NT2/D1 (cell line): ENCODE measurements at regions not wholly inside any gene's neighbourhood (a gene's known extent, or its start where the extent isn't known, plus 50 kb on each side); places are given as distances from the start of the nearest gene placed in this dataset.
"Not testable (repeated sequence)": the region's sequence is repeated elsewhere in the genome, so short reads cannot be mapped to it uniquely, and the experiment has no call there.

Experiments
- DNase-seq: peaks from one replicate; pipeline ENCODE4 v3.0.0-alpha.2; 2011; ENCODE audit warnings: low read depth, low spot score
- H3K27me3 ChIP-seq: 2 replicates; pipeline ENCODE4 v1.6.0; 2011; ENCODE audit warnings: mild to moderate bottlenecking; ENCODE audit not compliant: insufficient read length, insufficient read depth
- H3K36me3 ChIP-seq: 2 replicates; pipeline ENCODE4 v1.6.1; 2011; ENCODE audit warnings: mild to moderate bottlenecking, low read length, mixed read lengths; ENCODE audit not compliant: insufficient read depth, insufficient read length
- H3K4me1 ChIP-seq: 2 replicates; pipeline ENCODE4 v1.5.1; 2011; ENCODE audit not compliant: insufficient read depth, insufficient read length
- H3K4me3 ChIP-seq: 2 replicates; pipeline ENCODE4 v1.5.1; 2011; ENCODE audit warnings: low read depth; ENCODE audit not compliant: insufficient read length
- H3K9ac ChIP-seq: 2 replicates; pipeline ENCODE4 v1.6.0; 2011; ENCODE audit warnings: low read depth; ENCODE audit not compliant: insufficient read length
- H3K9me3 ChIP-seq: 2 replicates; pipeline ENCODE4 v1.5.1; 2011; ENCODE audit warnings: mild to moderate bottlenecking, low read length; ENCODE audit not compliant: insufficient read depth
- SUZ12 ChIP-seq: IDR thresholded peaks from 2 replicates; pipeline ENCODE4 v1.6.1; 2011; ENCODE audit not compliant: insufficient read length, insufficient read depth; ENCODE audit errors: extremely low read depth
- YY1 ChIP-seq: IDR thresholded peaks from 2 replicates; pipeline ENCODE4 v1.6.1; 2011; ENCODE audit not compliant: insufficient read length, insufficient read depth
- ZNF274 ChIP-seq: IDR thresholded peaks from 2 replicates; pipeline ENCODE4 v1.6.1; 2011; ENCODE audit warnings: mild to moderate bottlenecking, low read depth, low read length

DNA sequence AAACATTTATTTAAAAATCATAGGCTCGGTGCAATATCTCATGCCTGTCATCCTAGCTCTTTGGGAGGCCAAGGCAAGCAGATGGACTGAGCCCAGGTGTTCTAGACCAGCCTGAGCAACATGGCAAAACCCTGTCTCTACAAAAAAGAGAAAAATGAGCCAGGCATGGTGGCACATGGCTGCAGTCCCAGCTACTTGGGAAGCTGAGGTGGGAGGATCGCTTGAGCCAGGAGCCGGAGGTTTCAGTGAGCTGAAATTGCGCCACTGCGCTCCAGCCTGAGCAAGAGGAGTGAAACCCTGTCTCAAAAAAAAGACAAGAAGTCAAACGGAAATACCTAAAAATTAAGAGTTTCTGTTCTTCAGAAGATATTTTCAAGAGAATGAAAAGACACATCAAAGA, 122.3 kb downstream of the RSL24D1 start:
- H3K9ac ChIP-seq: no peak overlapping the region
- no peaks in the 10 kb centered on the region for H3K4me1 ChIP-seq
- no peaks in the 10 kb centered on the region for H3K9me3 ChIP-seq
- H3K4me3 ChIP-seq: no peak overlapping the region
- no peak for DNase-seq
- H3K27me3 ChIP-seq: no peaks in the 10 kb centered on the region
- TF ChIP-seq SUZ12: no peak
- no peak for TF ChIP-seq ZNF274
- TF ChIP-seq YY1: no peak
- H3K36me3 ChIP-seq: no peaks in the 10 kb centered on the region

DNA sequence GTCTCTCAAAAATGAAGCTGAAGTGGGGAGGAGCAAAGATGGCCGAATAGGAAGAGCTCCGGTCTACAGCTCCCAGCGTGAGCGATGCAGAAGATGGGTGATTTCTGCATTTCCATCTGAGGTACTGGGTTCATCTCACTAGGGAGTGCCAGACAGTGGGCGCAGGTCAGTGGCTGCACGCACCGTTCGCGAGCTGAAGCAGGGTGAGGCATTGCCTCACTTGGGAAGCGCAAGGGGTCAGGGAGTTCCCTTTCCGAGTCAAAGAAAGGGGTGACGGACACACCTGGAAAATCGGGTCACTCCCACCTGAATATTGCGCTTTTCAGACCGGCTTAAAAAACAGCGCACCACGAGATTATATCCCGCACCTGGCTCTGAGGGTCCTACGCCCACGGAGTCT, 132.8 kb downstream of the RSL24D1 start:
- not testable (repeated sequence) for H3K36me3 ChIP-seq, DNase-seq, H3K9me3 ChIP-seq, H3K9ac ChIP-seq, H3K27me3 ChIP-seq, H3K4me3 ChIP-seq, H3K4me1 ChIP-seq

DNA sequence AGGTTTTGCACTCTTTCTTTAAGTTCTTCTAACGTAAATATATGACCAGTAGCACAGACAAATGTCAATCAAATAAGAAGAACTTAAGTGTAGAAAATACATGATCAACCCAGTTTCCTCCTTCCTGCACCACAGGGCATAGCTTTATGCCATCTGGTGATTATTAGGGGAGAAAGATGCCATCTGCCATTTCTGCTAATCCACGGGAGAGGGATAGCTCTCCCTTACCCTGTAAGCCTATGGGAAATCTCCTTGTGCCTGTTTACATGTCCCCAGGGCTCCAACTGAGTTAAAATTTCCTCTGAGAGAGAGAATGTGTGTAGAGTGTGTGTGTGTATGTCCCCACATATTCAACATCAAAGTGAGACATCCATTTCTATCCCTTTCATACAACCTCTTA, 135.9 kb downstream of the RSL24D1 start:
- H3K9me3 ChIP-seq: 0 out of 2 replicates have a peak, but pooled peaks cover 6% of the 10 kb centered on the region
- DNase-seq: no peak
- H3K4me3 ChIP-seq: no peak overlapping the region
- no peaks in the 10 kb centered on the region for H3K36me3 ChIP-seq
- no peaks in the 10 kb centered on the region for H3K27me3 ChIP-seq
- TF ChIP-seq SUZ12: no peak
- no peak for TF ChIP-seq YY1
- H3K9ac ChIP-seq: no peak overlapping the region
- no peaks in the 10 kb centered on the region for H3K4me1 ChIP-seq

DNA sequence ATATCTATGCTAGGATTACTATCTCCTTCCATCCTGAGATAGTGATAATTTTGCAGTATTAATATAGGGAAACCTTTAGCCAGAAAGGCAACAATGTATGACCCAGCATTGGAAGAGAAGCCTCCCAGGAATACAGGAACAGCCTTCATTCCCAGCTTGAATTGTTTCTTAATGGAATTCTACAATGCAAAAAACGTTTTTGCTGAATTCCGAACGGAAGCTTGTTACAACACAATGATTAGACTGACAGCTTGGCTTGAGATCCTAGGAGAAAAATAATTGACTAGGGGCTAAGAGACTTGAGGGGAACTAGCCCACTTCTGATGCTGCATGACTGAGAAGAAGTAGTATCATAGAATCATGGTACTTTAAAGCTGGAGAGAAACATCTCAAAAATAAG, 140.2 kb downstream of the RSL24D1 start:
- Histone ChIP-seq H3K4me1 (no peaks in the 10 kb centered on the region), H3K36me3 (no peaks in the 10 kb centered on the region), H3K4me3 (no peak overlapping the region), H3K9ac (no peak overlapping the region), H3K27me3 (no peaks in the 10 kb centered on the region), H3K9me3 (no peaks in the 10 kb centered on the region)
- DNase-seq: no peak
- no peak for TF ChIP-seq SUZ12
- no peak for TF ChIP-seq YY1
- TF ChIP-seq ZNF274: no peak

DNA sequence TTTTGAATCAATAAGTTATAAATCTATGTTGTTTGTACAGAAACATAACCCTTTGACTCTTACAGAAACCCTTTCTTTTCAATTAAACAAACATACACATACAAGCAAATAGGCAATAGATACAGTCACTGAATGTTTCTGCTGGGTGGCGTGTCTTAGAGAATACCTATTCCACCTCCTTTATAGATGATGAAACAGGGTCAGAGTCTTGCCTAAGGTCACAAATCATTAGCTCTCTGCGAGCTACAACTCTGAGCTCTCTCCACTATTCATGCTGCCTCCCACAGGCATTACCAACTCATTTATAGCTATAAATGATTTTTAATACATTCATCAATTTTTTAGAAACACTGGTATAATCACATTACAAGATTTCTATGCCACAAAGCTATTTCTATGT, 152.6 kb downstream of the RSL24D1 start:
- no peak overlapping the region for H3K9ac ChIP-seq
- DNase-seq: no peak
- no peaks in the 10 kb centered on the region for H3K36me3 ChIP-seq
- H3K27me3 ChIP-seq: no peaks in the 10 kb centered on the region
- H3K4me3 ChIP-seq: no peak overlapping the region
- no peaks in the 10 kb centered on the region for H3K4me1 ChIP-seq
- TF ChIP-seq SUZ12 (no peak), ZNF274 (no peak), YY1 (no peak)
- H3K9me3 ChIP-seq: no peaks in the 10 kb centered on the region

GRCh38 chr15:55037071-55037470, 159.7 kb downstream of the RSL24D1 start:
- Histone ChIP-seq H3K9ac (no peak overlapping the region), H3K4me1 (no peaks in the 10 kb centered on the region), H3K9me3 (no peaks in the 10 kb centered on the region), H3K27me3 (no peaks in the 10 kb centered on the region), H3K4me3 (no peak overlapping the region), H3K36me3 (no peaks in the 10 kb centered on the region)
- TF ChIP-seq ZNF274: no peak
- TF ChIP-seq SUZ12: no peak
- no peak for TF ChIP-seq YY1
- no peak for DNase-seq

- TF ChIP-seq YY1: no peak
- no peaks in the 10 kb centered on the region for H3K4me1 ChIP-seq
These were observed 161.0 kb downstream of the RSL24D1 start for GRCh38 chr15:55035749-55036148.

DNA sequence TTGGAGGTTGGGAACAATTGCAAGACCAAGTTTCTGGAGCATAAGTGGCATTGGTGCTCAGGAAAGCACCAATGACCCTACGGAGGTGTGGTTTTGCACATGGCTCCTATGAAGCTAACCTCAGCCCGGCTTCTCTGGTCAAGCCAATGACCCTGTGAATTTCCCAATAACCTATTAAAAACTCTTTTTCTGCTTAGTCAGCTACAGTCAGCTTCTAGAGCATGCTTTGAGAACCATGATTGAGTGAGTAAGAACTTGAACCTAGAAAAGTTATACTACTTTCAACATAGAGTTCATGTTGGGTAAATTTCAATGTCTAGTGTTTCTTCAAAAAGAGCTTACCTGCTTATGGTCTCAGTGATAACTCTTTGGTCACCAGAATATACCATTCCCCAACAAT, 163.2 kb downstream of the RSL24D1 start:
- Histone ChIP-seq H3K9me3 (no peaks in the 10 kb centered on the region), H3K27me3 (no peaks in the 10 kb centered on the region), H3K36me3 (no peaks in the 10 kb centered on the region), H3K4me1 (no peaks in the 10 kb centered on the region), H3K9ac (no peak overlapping the region), H3K4me3 (no peak overlapping the region)
- TF ChIP-seq YY1: no peak
- TF ChIP-seq SUZ12: no peak
- TF ChIP-seq ZNF274: no peak
- DNase-seq: no peak

More at GRCh38 chr15:55035749-55036148, 161.0 kb downstream of the RSL24D1 start:
- no peak for DNase-seq
- H3K9ac ChIP-seq: no peak overlapping the region
- no peaks in the 10 kb centered on the region for H3K9me3 ChIP-seq
- no peaks in the 10 kb centered on the region for H3K36me3 ChIP-seq
- no peak overlapping the region for H3K4me3 ChIP-seq
- H3K27me3 ChIP-seq: no peaks in the 10 kb centered on the region
